ENCODE measurements at regions not wholly inside any gene's neighbourhood (a gene's known extent, or its start where the extent isn't known, plus 50 kb on each side); places are given as distances from the start of the nearest gene placed in this dataset.

DNA sequence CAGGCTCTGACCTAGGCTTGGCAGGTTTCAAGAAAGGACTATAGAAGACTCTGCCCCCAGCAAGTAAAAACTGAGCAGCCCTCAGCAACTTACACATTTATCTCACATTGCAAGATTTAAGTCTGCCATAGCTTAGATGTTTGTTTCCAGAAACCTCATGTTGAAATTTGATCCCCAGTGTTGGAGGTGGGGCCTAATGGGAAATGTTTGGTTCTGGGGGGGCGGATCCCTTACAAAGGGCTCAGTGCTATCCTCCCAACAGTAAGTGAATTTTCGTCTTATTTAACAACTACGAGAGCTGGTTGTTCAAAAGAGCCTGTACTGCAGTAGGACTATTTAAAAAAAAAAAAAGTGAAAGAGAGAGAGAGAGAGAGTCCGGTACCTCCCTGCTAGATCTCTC, 125.2 kb upstream of the PROK2 start:
- H3K4me3 ChIP-seq (ENCODE audit: low read depth, low read length), result no peak overlapping the region
- in situ Hi-C loops (cut with HindIII; ENCODE audit: low sequenced_read_pairs), result no loop called here
- TF ChIP-seq, protein P1, sequence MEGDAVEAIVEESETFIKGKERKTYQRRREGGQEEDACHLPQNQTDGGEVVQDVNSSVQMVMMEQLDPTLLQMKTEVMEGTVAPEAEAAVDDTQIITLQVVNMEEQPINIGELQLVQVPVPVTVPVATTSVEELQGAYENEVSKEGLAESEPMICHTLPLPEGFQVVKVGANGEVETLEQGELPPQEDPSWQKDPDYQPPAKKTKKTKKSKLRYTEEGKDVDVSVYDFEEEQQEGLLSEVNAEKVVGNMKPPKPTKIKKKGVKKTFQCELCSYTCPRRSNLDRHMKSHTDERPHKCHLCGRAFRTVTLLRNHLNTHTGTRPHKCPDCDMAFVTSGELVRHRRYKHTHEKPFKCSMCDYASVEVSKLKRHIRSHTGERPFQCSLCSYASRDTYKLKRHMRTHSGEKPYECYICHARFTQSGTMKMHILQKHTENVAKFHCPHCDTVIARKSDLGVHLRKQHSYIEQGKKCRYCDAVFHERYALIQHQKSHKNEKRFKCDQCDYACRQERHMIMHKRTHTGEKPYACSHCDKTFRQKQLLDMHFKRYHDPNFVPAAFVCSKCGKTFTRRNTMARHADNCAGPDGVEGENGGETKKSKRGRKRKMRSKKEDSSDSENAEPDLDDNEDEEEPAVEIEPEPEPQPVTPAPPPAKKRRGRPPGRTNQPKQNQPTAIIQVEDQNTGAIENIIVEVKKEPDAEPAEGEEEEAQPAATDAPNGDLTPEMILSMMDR (IDR thresholded peaks at IDR 0.05; ENCODE audit: low read depth, low read length, missing control alignments), result no peak
- DNase-seq (ENCODE audit: low read depth), result no peak

DNA sequence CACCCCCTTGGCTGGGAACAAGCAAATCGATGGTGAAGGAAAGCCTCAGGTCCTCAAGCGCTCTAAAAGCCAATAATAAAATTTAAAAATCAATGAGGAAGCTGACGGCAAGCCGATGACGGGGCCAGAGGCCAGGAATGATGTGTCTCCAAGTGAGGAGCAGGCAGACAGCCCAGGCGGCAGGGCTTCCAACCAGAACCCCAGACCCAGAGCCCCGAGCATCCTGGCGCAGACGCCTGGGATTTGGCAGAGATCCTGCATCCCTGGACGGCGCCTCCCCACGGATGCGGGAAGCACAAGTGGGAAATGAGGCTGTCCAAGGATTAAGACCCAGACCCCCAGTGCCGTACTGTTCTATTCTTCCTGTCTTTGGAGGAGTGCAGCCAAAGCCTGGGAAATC, 123.0 kb upstream of the PROK2 start:
- in situ Hi-C loops (cut with HindIII; ENCODE audit: low sequenced_read_pairs), result no loop called here
- H3K4me3 ChIP-seq (ENCODE audit: low read depth, low read length), result no peak overlapping the region
- DNase-seq (ENCODE audit: low read depth), result no peak
- TF ChIP-seq, protein P1 (IDR thresholded peaks at IDR 0.05; ENCODE audit: low read depth, low read length, missing control alignments), result no peak

DNA sequence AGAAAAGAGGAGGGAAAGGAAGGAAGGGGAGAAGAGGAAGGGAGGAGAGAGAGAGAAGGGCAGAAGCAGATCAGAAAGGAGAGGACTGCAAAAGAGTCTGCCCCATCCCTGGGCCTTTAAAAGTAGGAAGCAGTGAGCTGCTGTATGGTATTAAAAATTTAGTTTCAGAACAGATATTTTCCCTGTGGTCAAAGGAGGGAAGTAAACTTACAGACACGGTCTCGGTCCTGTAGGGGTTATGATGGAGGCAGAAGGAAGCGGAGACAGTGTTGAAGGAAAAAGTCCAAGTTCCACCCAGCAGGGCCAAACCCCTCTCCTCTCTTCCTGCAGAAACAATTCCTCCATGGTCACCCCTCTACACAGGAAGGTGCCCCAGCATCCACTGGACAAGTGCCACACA, 122.0 kb upstream of the PROK2 start:
- no peak overlapping the region for H3K4me3 ChIP-seq (ENCODE audit: low read depth, low read length)
- in situ Hi-C loops (cut with HindIII; ENCODE audit: low sequenced_read_pairs), result no loop called here
- no peak for DNase-seq (ENCODE audit: low read depth)
- TF ChIP-seq, protein P1 (IDR thresholded peaks at IDR 0.05; ENCODE audit: low read depth, low read length, missing control alignments), result no peak

DNA sequence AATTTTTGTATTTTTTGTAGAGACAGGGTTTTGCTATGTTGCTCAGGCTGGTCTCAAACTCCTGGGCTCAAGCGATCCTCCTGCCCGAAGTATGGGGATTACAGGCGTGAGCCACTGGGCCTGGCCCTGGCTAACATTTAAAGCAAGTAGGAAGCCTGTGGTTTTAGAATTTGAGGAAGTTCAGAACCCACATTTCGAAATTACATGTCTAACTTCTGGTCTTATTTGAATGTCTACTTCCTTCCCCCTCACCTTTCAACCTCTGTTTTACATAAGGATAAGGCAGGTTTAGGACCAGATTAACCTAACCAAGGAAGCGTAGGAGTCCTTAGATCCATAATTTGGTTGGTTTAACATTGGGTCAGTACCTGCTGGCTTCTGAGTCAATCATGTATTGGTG, 120.5 kb upstream of the PROK2 start:
- H3K4me3 ChIP-seq (ENCODE audit: low read depth, low read length), result no peak overlapping the region
- in situ Hi-C loops (cut with HindIII; ENCODE audit: low sequenced_read_pairs), result no loop called here
- DNase-seq (ENCODE audit: low read depth), result no peak
- TF ChIP-seq, protein P1 (IDR thresholded peaks at IDR 0.05; ENCODE audit: low read depth, low read length, missing control alignments), result no peak

DNA sequence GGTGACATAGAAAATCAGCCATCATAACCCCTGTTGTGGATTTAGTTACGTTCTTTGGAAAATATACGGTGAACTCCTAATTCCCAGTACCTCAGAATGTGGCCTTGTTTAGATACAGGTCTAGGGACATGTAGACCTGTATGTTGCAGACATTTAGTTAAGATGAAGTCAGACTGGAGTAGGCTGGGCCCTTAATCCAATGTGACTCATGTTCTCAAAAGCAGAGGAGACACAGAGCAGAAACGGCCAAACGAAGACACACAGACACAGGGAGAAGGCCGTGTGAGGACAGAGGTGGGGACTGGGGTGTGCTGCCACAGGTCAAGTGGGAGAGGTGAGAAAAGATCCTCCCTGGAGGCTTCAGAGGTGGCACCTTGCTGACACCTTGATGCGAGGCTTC, 119.0 kb upstream of the PROK2 start:
- DNase-seq (ENCODE audit: low read depth), result no peak
- TF ChIP-seq, protein P1 (IDR thresholded peaks at IDR 0.05; ENCODE audit: low read depth, low read length, missing control alignments), result no peak
- in situ Hi-C loops (cut with HindIII; ENCODE audit: low sequenced_read_pairs), result no loop called here
- no peak overlapping the region for H3K4me3 ChIP-seq (ENCODE audit: low read depth, low read length)

DNA sequence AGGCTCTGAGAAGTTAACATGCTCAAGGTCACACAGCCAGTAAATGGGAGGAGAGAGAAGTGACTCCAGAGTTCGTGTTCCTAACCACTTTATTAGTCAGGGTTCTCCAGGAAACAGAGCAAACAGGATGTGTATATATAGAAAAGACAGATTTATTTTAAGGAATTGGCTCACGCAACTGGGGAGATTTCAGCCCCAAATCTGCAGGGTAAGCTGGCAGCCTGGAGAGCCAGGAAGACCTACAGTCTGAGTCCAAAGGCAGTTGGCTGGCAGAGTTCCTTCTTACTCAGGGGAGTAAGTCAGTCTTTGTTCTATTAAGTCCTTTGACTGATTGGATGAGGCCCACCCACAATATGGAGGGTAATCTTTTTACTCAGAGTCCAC, 118.2 kb upstream of the PROK2 start:
- TF ChIP-seq, protein P1 (IDR thresholded peaks at IDR 0.05; ENCODE audit: low read depth, low read length, missing control alignments), result no peak

More for the DNA sequence above, 118.2 kb upstream of the PROK2 start:
- DNase-seq (ENCODE audit: low read depth), result no peak
- H3K4me3 ChIP-seq (ENCODE audit: low read depth, low read length), result no peak overlapping the region
- in situ Hi-C loops (cut with HindIII; ENCODE audit: low sequenced_read_pairs), result no loop called here
